CD4-positive, alpha-beta T cell treated with Interleukin-17A for 1 hour (primary cell): ENCODE measurements at regions not wholly inside any gene's neighbourhood (a gene's known extent, or its start where the extent isn't known, plus 50 kb on each side); places are given as distances from the start of the nearest gene placed in this dataset.
"Not testable (repeated sequence)": the region's sequence is repeated elsewhere in the genome, so short reads cannot be mapped to it uniquely, and the experiment has no call there.

Experiments
- DNase-seq: peaks from one replicate; pipeline ENCODE4 v3.0.0-alpha.2; 2020

DNA sequence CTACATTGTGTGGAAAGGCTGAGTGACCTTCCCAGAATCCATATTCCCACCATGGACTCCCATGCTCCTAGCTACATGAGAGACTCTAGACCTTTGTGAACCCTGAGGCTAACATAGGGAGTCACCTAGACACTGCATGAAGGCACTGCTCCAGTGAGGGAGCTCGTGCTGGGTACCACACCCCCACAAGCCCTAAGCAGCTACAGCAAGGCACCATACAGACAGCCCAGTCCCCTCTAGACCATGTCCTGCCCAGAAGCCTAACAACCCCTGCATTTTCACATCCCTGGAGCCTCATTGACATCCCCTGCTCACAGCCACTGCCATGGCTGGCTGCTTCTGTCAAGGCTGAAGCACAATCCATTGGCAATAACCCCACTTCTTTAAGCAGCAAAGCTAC, 176.5 kb upstream of the CTNND2 start:
- no peak for DNase-seq

DNA sequence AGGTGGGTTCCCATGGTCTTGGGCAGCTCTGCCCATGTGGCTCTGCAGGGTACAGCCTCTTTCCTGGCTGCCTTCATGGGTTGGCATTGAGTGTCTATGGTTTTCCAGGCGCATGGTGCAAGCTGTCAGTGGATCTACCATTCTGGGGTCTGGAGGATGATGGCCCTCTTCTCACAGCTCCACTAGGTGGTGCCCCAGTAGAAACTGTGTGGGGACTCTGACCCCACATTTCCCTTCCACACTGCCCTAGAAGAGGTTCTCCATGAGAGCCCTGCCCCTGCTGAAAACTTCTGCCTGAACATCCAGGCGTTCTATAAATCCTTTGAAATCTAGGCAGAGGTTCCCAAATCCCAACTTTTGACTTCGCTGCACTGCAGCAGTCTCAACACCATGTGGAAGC, 174.0 kb upstream of the CTNND2 start:
- not testable (repeated sequence) for DNase-seq

DNA sequence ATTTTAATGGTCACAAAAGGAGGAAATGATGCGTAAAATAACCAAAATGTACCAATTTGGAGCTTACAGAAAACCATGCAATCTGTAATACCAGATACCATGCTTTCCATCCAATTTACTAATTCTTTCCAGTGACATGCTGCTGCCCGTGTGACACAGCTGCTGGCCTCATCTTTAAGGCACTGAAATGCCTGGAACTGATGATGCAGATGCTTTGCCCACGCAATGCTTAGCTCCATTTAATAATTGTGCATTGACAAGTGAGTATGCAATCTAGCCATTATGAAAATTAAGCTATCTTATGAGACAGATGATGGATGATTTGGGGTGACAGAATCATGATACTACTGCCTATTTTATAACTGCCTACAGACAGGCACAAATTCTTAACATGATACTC, 169.2 kb upstream of the CTNND2 start:
- DNase-seq: no peak

DNA sequence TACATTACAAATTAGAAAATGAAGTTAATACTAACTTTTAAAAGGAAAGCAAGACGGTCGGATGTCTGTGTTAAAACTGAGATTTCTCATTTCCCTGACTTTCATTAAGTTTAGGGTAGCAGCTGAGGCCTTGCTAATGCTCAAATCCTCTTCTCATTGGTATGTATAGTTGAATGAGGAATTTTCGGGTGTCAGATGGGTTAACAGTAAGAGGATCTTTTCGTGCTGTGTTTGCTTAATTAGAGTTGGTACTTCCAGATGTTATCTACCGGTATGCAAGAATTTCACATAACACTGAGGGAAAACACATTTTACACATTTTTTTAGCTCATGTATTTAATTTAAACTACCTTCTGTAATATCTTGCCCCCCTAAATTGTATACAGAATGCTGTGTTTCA, 168.2 kb upstream of the CTNND2 start:
- no peak for DNase-seq

DNA sequence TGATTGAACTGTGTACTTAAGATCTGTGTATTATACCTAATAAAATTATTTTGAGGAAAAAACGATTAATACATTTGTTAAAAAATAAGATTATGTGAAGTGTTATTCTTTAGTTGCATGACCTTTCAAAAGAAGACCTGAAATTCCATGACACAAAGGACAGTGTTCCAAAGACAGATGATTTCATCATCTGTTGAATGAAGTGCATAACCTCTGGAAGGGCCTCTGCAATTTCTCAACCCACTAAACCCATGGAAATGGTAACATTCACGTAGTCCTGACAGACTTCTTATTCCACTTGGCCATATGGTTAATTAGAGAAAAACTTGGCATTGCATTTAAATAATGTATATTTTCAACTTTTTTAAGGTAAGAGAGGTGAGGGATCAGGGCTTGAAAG, 167.2 kb upstream of the CTNND2 start:
- no peak for DNase-seq

DNA sequence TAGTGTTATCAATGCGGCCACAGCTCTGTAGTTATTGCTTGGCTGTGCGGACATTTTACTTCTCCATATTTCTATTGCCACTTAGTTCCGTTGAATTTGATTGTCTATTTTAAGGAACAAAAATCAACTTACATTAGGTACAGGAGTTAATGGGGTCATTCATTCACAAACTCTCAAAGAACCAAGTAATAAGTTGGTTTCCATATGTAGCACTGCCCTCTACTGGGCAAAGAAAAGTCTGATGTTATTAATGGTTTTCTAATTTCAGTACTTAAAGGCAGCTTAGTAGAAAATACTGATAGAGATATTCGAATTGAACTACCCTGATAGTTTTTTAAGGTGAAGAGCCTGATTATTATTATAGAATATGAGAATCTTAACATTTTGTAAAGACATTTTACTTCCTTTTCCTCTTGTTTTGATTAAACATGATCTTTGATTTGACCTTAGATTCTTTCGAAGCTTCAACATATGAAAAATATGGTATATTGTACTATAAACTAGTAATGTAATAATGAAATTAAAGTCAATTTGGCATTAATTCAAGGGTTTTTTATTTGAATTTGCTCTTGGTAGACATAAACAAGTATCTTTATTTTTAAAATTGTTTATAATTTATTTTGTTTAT, 119.5 kb upstream of the CTNND2 start:
- peak; percentile 15 for DNase-seq

DNA sequence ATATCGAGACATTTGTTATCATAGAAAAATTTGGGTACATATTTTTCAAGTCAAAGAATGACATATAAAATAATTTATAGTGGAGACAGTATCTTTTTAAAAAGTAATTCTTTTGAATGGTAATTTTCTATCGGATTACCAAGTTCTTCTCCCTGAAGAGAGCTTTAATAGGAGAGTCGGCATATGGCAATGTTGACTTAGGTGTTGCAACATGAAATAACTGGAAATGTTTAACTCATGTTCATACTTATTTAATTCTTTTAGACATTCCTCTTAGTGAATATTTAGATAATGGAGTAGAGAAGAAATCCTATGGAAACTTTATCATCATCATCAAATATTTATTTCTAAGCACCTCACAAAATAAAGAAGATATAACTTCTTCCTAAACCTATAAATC, 118.2 kb upstream of the CTNND2 start:
- no peak for DNase-seq

DNA sequence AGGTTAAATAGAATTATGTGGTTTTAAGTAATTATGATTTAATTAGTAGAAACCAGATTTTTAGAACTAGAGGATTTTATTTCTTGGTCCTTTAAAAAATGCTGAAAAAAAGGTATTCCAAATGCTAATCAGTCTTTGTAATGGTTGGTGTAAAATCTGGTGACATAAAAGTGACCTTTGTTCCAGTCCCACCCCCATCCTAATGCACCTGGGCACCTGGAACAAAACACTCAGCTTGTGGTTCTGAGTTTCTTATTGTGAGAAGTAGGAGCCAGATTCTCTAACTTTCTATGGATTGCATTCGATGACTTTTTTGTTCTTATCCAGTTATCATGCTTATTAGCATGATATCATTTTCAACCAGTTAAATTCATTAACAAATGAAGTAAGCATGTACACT, 115.1 kb upstream of the CTNND2 start:
- DNase-seq: no peak

DNA sequence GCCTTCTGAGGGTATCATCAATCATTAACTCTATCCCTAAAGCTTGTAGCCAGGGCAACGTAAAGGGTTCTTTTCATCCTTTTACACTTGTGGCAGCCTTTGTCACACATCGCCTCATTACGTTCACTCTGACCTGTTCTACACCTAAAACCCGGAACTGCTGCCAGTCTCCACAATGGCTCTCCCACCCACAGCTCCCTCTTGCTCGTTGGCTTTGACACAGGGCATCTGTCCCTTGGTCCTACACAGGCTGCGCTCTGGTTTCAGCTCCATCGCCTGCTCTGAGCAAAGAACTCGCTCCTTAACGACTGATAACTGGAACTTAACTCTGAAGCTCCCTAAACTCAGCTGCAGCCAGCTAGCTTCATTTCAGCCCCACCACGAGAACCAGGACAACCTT, 112.8 kb upstream of the CTNND2 start:
- DNase-seq: no peak

DNA sequence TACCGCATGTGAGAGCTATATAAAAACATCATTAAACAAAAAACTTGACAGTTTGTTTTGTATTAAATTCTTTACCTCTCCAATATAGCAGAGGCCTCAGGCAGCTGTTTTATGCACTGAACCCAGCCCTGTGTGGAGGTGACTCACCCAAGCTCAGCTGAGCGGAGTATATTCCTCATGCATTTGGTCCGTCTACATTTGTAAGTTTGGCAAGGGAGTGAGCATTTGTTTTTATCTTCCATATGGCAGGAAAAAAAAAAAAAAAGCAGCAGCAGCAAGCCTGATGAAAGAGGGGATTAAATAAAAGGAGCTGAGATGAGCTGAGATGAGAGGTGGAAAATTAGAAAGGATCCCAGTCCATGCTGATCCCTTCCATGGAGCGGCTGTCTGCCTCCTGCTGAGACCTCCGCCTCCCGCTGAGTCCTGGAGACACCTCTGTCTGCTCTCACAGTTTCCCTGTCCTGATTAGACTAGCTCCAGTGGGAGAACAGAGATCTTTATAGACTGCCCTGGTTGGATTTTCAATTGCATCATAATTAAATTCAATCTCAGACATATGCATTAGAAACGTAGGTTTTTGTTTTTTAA, 112.0 kb upstream of the CTNND2 start:
- no peak for DNase-seq

DNA sequence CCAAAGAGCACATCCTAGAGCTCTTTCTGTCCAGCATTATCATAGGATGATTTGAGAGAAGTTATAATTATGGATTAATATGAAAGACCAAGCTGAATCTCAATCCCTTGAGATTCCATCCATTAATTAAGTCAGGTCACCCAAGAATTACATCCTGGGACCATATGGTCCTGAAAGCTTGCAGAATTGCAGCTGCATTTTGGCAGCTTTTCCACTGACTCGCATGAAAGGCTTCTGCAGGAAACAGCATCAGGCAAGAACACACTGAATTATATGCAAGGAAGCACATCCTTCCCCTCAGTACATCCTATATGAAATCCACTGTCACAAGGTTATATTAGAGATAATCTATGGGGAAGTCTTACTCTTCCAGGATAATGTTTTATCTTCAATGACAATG, 109.1 kb upstream of the CTNND2 start:
- DNase-seq: no peak

DNA sequence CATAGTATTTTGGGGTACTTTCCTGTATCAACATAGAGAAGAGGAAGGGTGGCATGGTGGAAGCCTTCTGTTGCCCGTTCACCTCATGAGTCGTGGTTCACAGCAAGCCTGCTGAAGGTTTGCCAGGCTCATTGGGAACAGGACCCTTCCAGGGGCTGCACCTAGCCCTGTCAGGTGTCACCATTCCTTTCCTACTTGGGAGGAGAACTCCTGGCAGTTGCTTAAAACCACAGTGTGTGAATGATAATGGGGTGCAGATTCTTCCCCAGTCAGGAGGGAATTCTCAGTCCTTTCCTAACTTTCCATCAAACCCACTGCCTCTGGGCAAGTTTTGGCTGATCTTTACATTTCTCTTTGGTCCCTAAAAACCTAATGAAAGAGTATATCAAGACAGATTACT, 99.4 kb upstream of the CTNND2 start:
- no peak for DNase-seq

DNA sequence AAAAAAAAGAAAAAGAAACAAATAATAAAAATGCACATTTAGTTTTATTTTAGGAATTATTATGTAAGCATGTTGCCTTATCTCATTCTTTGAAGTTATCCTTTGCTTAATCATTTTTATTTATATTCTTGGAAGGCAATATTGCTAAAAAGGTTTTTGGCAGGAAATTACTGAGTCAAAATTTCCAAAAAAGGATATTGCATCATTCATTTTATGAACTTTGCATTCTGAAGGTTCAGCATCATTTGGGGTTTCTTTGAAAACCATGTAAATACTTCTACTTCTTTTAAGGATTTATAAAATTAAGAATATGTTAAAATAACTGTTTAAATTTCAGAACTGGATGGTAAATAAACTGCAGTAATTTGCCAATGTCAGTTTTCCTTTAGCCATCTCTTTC, 94.2 kb upstream of the CTNND2 start:
- no peak for DNase-seq

DNA sequence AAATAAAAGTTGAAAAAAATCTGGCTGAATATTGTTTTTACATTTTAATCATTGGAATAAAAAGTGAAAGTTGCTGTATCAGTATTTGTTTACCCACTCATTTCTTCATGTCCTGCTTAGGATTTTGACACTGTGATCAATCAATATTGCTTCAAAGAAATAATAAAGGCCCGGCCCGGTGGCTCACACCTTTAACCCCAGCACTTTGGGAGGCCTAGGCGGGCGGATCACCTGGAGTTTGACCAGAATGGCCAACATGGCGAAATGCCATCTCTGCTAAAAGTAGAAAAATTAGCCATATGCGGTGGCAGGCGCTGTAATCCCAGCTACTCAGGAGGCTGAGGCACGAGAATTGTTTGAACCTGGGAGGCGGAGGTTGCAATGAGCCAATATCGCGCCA, 93.7 kb upstream of the CTNND2 start:
- DNase-seq: no peak

DNA sequence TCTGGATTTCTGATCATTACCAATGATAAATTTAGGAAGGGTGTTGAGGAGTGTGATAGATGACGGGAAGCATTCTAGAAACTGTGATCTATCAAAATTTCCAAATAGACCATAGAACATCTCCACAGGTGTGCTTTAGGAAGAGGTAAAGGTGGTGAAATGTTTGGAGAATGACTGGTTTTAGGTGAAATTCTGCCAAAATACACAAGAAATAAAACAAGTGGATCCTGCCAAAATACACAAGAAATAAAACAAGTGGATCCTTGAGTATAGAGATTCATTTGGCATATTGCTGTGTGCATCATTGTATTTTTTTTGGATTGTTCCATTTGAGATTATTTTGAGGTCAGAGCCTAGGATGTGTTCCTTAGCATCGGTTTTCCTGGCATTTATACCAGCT, 88.3 kb upstream of the CTNND2 start:
- DNase-seq: no peak

DNA sequence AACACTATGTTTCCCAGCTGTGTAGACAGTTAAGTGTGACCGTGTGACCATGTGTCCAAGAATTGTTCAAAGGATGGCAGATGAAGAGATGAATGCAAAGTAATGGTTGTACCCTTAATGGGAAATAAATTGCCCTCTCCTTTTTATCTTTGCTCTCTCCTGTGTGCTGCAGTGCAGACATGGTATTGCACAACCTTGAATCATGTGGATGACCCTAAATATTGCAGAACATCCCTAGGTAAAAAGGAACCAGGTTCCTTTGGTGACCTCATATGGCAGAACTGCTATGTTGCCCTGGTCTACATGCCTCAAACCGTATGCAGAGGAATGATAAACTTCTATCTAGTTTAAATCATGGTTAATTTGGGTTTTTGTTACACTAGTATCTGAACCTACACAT, 81.7 kb upstream of the CTNND2 start:
- no peak for DNase-seq

DNA sequence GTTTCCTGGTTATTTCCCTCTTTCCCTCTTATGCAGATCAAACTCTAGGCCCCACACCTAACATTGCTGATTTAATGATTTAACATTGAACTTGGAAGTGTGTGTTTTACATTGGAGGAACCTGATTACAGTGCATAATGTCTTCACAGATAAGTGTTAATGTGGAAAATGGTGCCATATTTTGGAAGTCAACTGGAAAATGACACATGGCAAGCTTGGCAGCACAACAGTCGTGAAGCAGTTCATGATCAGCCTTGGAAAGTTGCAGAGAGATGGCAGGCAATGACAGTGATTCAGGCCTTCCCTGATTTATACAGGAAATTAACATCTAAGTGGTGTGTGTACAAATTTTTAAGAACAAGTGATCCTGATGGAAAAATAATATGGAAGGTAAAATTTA, 80.0 kb upstream of the CTNND2 start:
- DNase-seq: no peak

DNA sequence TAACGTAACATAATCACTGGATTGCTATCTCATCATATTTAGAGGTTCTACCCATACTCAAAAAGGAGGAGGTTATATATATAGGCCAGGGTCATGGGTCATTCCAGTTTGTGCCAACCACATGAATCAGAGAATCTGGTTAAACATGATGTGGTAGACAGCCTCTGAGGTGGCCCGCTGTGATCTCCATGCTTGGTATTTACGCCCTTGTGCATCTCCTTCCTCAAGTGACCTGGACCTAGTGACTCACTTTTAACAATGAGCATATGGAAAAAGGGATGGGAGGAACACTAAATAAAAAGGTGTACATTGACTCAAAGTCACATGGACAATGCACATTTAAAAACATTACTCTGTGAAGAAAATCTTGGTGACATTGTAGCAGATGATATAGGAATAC, 77.7 kb upstream of the CTNND2 start:
- DNase-seq: no peak

DNA sequence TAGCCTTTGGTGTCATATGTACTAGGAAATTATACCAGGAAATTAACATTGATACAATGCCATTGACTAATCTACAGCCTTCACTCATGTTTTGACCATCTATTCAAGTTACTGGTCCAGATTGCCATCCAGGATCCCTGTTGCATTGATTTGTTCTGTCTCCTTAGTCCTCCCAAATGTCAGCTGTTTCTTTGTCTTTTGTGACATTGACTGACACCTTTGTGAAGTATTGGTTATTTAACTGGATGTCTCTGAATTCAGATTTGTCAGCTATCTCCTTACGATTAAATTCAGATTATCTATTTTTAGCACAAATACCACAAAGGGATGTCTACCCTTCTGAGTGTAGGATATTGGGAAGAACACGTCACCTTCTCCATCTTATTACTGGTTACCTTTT, 73.7 kb upstream of the CTNND2 start:
- DNase-seq: no peak

DNA sequence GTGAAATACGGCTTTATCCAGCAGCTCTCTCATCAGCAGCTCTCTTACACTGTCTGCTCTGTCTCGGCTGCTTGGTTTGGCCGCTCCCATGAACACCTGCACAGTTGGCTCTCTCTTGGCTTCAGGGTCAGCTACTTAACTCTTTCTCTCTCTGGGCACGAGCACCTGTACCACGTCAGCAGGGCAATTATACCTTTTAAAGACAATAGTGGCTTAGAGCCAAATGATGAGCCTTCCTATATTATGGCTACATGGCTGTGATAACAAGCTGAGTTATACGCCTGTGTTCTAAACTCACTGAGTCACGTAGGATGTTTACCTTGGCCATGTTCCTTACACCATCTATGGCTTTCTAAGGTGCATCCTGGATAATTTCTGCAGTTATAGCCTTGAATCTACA, 69.2 kb upstream of the CTNND2 start:
- DNase-seq: no peak

DNA sequence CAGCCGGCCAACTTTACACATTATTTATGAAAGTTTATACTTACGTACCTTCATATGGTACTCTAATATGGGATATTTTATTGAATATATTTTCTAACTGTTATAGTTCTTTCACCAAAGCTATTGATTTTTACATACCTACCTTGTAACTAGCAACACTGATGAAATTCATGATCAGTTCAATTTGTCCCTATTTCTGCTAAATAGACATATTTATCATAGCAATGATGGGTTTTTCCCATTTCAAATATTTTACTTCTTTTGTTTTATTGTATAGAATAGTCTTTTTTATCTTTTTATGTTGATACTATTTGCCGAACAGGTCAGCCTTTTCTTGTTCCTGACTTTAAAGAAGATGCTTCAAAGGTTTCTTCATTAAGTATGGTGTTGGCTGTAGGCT, 59.0 kb upstream of the CTNND2 start:
- DNase-seq: no peak

DNA sequence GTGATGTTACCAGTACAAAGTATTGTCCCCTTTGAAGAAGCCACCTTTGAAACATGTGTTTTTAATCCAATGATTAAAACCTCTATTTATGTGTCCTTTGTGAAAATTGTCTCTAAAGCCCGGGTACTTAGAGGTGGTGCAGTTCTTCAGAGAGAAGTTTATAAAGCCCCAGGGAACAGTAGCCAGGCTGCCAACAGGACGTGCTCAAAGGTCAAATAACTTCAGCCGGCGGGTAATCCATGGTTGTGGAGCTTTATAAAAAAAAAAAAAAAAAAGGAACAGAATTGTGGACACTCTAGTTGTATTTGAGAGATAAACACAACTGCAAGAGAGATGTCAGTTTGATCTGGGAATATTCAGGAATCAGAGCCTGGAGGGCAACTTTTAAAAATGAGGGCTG, 57.9 kb upstream of the CTNND2 start:
- DNase-seq: no peak

DNA sequence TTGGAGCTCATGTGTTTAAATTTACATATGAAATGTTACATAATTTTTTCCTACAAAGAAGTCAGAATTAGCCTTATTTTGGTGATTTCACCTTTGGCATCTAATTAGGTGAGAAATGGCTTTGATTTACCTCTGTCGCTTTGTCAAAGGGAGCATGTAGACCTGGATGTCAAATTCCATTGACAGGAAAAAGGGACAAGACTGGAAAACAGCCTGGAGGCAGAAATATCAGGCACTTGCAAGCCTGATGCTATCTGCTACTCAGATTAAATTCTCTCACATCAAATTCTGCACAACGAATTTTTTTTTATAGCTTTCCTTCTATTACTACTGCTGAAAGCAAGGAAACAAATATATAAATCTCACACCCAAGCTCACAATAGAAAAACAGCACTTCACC, 54.1 kb upstream of the CTNND2 start:
- DNase-seq: no peak

DNA sequence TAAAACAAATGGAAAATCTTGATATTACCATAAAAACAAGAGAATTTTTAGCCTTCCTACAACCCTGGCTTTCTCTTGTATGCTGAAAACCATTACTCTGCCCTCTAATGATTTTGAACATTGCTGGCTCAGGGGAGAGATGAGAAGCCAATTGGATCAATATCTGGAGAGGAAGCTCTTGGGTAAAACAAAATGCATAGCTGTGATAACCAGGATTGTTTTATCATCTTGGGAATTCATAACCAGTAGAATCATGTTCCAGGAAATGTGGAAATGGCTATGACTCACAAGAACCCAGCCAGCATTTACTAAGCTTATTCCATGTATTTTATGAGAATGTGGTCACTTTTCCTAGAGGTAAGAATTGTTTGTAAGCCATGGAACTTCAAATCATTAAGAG, 51.1 kb upstream of the CTNND2 start:
- no peak for DNase-seq
